ENCODE measurements at regions not wholly inside any gene's neighbourhood (a gene's known extent, or its start where the extent isn't known, plus 50 kb on each side); places are given as distances from the start of the nearest gene placed in this dataset.

DNA sequence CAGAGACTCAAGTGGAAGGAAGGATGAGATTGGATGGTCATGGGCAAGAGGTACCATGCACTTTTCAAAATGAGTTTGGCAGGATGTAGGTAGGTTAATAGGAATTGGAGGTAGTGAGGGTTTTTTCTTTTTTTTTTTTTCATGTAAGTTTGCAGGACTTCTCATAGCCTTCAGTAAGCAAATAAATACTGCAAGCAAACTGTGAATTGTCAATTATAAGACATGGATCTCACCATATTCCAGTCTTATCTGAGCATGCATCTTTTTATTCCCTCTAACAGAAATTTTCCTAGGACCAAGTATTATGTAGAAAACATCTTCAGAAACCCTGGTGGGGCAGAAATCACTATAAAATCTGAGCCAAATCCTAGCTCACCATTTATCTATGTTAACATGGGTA lies 584.6 kb upstream of the CDH5 start:
- TF ChIP-seq POLR2AphosphoS5 (IDR thresholded peaks at IDR 0.05; ENCODE audit: low read depth, low read length) (no peak), POLR2A (IDR thresholded peaks at IDR 0.05; ENCODE audit: low read depth, low read length) (no peak), SPI1 (IDR thresholded peaks at IDR 0.05; ENCODE audit: low read depth, low read length) (no peak)
